DMS 273 (cell line): ENCODE measurements at regions not wholly inside any gene's neighbourhood (a gene's known extent, or its start where the extent isn't known, plus 50 kb on each side); places are given as distances from the start of the nearest gene placed in this dataset.
"Not testable (repeated sequence)": the region's sequence is repeated elsewhere in the genome, so short reads cannot be mapped to it uniquely, and the experiment has no call there.

ENCODE experiments used
- DNase-seq: peaks from one replicate; lab custom pipeline; 2025; ENCODE audit not compliant: unreplicated experiment; lab: John Stamatoyannopoulos, UW

DNA sequence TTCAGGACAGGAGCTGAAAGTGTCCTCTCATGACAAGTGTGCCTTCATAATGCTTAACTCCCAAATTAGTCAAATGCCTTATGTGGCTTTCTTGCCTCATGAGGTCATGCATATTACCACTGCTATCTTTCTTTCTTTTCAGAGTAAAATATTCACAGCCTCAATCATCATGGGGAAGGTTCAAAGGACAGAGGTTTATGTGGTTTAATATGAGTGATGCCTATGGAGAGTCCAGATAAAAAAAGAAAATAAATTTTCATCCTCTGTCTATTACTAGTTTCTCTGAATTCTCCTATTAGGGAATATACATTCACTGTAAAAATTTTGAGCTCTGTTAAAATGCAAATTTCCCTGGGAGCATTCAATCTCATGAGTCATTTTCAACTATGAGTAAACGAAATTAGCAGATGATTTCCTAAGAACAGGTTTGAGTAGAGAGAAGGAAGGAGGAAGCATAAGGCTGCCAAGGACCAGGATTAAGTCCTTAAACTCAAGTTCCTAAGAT is 396.9 kb upstream of the ADGRB3 start:
- no peak for DNase-seq

DNA sequence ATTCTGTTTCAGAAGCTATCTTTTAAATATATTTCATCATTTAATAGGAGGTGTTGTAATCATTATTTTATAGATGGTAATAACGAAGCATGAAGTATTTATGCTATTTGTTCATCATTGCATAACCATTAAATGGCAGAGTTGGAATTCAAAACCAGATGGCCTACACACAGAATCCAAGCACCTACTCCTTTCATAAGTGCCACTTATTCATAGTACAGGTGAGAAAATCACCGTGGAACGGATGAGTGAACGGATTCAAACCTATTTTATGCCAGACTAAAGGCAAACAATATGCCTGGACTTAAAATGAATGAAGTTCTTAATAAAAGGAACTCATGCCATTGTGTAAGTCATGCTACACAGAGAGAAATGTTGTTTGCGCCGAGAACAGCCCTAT is 397.9 kb upstream of the ADGRB3 start:
- no peak for DNase-seq

DNA sequence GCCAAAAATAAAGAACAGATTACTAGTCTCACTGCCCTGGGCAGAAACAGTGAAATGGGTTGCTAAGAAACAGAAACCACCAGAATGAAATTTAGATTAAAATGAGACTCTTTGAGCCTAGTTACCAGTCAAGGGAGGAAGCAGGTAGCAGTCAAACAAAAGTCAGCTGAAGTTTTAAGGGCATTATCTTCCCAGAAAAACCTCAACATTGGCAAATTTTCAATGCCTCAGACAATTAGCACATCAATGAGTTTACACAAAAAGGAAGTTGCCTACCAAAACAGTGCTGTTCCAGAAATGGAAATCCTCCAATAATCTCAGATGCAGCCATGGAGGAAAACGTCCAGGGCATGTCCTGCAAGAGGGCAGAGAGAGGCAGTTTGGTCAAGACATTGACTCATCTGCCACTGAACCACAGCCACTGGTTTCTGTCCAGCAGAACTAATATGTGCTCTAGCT is 399.7 kb upstream of the ADGRB3 start:
- DNase-seq: no peak

DNA sequence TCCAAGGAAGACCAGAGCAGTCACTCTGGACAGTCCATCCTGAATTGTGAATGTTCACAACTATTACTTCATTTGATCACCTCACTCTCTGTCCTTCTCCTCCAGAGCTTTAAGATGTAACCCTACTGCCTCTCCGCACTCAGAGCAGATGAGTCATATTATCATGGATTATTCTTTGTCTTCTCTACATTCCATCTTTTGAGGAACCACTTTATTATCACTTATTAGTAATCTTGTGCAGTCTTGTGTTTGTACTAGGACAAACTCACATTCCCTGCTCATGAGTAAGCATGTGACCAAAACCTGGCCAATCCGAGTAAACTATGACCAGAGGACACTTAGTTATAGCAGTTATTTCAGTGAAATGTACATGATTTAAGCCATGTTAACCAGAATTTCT is 401.5 kb upstream of the ADGRB3 start:
- DNase-seq: no peak

DNA sequence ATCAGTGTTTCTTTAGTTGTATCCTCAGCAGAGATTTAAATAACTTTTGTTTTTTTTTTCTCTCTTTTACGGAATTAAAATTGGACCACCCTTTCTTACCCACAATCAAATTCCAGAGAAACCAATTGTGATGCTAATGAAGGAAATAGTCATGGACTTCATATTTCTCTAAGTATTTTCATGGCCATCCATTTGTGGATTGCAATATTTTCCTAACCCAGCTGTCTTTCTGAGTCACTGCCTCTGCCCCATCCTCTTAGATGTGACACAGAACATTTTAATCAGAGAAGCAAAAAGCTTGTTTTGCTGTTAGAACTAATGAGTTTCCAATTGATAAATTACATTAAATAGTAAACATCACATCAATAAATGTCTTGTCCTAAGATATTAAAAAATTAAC is 405.5 kb upstream of the ADGRB3 start:
- DNase-seq: no peak

DNA sequence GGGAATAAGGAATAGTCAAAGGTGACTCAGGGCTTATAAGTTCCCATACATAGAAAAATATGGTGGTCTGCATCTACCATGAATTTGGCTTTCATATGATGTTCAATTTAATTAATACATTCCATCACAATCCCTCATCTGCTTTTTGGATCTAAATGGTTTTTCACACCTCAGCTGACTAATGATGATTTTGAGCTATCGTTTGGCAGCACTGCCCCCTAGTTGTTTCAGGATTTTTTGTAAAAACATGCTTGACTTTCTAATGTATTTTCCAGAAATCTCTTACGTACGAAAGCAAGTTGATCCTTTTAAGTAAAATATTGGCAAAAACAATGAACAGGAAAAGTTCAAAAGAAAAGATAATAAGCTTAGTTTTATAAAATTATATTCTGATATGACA is 408.6 kb upstream of the ADGRB3 start:
- DNase-seq: peak; percentile 21

DNA sequence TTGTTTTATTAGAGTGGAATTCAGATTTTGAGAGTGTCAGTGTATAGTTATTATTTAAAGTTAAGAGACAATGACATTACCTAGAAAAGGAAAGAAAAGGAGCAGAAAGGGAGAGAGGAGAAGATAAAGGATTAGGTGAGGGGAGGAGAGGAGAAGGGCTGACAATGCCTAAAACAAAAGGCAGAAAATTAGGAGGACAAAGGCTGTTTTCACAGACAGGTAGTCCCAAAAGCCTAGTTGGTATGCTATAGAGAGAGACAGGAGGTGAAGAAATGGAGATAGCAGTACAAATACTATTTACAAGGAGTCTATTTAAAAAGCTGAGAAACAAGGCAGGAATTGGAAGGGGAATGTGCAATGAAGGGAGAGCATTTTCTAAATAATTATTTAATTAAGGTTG is 409.4 kb upstream of the ADGRB3 start:
- DNase-seq: no peak

DNA sequence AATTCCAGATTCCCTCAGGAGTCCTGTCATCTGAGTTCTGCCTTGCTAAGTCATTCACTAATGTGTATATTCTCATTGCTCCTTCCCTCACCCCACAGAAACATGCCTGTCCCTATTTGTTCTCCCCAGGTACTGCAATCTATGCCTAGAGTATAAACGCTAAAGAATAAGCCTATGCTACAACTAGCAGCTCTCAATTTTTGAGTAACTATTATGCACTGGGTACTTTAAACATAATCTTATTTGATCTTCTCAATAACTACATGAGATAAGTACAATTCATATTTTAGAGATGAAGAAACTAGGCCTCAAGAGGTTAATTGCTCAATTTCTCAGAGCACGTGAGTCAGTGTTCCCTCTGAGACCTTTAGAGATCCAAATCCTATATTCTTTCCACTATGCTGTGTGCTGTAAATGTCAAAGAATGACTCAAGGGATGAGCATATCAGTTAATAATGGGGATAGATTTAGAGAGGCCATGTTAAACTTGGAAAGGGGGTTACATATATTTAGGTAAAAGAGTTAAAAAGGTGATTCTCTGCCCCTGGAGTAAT is 423.8 kb upstream of the ADGRB3 start:
- DNase-seq: no peak

DNA sequence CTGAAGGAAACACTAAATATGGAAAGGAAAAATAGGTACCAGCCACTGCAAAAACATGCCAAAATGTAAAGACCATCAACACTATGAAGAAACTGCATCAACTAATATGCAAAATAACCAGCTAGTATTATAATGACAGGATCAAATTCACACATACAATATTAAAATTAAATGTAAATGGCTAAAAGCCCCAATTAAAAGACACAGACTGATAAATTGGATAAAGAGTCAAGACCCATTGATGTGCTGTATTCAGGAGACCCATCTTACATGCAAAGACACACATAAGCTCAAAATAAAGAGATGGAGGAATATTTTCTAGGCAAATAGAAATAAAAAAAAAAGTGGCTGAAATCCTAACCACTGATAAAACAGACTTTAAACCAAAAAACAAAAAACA is 427.5 kb upstream of the ADGRB3 start:
- DNase-seq: not testable (repeated sequence)

DNA sequence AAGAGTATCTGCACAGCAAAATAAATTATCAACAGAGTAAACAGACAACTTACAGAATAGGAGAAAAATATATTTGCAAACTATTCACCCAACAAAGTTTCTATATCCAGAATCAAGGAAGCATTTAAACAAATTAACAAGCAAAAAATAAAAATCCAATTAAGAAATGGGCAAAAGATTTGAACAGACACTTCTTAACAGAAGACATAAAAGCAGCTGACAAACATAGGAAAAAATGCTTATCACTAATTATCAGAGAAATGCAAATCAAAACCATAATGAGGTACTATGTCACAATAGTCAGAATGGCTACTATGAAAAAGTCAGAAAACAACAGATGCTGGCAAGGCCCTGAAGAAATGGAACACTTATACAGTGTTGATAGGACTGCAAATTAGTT is 434.2 kb upstream of the ADGRB3 start:
- DNase-seq: no peak

DNA sequence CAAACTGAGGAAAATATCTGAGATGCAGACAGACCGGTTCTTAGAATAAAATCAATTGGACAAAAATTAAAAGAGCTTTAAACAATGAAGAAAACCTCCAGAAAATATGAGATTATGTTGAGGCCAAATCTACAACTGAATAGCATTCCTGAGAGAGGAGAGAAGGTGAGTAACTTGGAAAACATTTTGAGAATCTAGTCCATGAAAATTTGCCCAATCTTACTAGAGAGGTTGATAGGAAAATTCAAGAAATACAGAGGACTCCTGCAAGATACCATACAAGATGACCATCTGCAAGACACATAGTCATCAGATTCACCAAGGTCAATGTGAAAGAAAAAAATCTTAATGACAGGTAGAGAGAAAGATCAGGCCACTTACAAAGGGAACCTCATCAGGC is 437.7 kb upstream of the ADGRB3 start:
- no peak for DNase-seq

DNA sequence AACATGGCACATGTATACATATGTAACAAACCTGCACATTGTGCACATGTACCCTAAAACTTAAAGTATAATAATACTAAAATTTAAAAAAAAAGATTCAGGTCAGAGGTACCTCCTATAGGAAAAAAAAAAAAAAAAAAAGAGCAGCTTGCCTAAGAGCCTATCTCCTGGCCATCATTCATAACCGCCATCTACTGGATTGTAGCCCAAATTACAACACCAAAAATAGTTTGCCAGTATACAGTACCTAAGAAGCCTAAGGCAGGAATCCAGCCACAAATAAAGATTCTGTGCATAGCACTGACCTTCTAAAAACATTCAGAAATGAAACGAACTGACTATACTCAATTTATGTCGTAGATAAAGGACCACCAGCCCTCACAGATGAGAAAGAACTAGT is 438.4 kb upstream of the ADGRB3 start:
- DNase-seq: peak; percentile 41

DNA sequence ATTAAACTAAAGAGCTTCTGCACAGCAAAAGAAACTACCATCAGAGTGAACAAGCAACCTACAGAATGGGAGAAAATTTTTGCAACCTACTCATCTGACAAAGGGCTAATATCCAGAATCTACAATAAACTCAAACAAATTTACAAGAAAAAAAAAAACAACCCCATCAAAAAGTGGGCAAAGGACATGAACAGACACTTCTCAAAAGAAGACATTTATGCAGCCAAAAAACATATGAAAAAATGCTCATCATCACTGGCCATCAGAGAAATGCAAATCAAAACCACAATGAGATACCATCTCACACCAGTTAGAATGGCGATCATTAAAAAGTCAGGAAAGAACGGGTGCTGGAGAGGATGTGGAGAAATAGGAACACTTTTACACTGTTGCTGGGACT is 439.3 kb upstream of the ADGRB3 start:
- not testable (repeated sequence) for DNase-seq

DNA sequence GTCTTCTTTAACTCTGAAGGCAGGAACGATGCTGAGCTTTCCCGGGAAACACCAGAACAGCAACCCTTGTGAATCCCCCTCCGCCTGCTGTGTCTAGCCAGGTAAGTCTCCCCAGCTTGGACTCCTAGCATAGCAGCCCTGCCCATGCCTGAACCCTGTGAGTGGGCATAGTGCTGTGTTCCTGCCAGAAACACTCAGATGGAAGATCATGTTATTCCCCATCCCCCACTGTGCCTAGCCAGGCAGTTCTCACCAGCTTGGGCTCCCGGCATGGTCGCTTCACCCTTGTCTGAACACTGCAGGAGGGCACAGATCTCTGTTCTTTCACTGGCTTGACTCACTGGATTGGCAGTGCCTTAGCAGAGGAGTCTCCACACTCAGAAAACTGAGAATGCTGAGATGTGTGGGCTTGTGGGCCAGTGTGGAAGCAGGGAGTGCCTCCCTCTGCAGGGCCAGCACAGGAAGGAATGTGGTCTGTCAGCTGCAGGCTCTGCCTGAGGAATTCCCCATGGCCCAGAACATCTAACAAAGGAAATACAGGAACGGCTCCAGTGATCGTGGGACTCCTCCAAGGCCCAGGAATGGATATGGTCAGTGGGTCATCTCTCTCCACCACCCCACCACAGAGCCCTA is 440.1 kb upstream of the ADGRB3 start:
- DNase-seq: no peak

DNA sequence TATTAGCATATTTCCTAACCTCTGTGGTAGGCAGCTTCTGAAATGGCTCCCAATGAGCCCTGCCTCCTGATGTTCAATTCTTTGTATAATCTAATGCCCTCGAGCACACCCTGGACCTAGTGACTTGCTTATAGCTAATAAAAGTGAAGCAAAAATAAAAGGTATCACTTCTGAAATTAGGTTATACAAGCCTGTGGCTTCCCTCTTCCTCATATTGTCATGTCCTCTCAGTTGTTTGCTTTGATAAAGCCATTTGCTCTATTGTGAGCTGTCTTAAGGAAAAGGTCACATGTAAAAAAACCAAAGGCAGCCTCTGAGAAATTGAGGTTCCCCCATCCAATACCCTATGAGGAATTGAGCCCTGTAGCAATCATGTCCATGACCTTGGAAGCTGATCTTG is 442.1 kb upstream of the ADGRB3 start:
- DNase-seq: no peak

DNA sequence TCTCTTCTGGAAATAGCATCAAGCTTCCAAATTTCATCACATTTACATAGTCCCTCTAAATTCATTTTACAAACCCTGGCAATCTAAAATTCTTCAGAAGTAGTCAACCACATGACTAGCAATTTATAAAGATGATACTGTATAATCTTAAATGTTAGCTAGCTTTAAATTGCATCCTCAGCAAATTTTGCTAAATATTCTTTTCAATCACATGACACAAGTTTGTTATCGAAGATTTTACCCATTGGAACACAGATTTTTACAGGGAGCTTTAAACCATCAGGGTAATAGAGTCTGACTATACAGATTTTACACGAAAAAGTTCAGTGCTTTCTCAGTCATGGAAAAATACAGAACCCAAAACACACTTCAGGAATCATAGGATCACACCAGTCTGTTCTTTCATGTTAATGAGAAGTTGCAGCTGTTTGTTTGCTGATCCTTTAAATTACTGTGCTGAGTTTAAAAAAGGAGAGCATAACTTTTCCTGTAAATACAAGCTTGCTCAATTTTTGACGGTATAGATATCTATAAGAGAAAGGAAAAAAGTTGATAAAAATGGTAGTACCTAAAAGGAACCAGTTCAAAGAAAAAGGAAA is 445.8 kb upstream of the ADGRB3 start:
- DNase-seq: no peak

DNA sequence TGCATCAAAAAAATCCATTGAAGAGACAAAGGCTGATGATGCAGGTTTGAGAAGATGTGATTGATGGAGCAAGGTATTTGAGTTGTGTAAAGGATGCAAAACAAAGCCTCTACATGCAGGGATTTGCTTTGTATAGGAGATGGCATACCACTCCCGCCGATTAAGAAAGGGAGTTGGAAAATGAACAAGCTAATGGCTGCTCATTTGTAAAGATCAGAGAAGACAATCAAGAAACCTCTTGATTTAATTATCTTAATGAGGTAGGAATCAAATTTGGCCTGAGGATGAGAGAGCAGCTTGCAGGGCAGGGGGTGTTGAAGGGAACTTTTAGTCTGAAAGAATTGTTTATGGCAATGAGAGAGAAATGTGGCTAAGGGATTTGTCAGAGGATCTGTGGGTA is 448.2 kb upstream of the ADGRB3 start:
- DNase-seq: no peak

DNA sequence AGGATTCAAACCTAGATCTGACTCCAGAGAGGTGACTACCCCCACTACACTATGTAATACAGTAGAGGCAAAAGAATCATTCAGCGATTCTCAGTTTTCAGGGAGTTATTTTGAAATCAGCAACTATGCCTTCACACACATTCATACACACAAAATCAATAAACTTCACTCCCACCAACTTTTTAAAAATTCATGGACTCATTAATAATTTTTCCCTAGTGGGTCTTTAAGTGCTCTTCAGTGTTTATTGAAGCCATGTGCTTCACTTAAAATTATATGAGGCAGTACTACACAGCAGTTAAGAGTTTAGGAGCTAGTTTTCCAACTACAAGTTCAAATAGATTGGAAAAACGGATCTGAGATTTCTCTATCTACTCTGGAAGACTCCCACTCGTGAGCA is 452.7 kb upstream of the ADGRB3 start:
- DNase-seq: no peak

DNA sequence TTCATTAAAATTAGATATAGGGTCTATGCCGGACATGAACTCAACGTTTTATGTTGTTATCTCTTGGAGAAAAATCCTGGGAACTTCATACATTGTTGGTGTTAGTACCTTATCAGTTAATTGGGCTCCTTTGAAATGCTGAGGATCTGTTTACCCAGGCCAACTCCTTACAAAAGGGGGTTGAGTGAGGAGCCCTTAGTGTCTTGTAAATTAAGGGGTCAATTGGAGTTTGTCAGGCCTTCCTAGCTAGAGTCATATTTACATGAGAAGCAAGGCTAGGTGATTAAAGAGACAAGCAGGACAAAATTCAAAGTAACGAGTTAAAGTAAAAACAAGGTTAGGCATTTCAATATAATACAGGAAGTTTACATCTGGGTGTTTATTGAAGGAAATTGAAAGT is 454.1 kb upstream of the ADGRB3 start:
- DNase-seq: not testable (repeated sequence)

DNA sequence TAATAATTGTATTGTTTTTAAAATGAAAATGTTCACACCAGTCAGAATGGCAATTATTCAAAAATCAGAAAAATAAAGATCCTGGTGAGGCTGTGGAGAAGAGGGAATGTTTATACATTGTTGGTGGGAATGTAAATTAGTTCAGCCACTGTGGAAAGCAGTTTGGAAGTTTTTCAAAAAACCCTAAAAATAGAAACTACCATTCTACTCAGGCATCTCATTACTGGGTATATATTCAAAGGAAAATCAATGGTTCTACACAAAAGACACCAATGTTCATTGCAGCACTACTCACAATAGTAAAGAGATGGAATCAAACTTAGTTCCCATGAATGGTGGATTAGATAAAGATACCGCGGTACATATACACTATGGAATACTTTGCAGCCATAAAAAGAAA is 461.5 kb upstream of the ADGRB3 start:
- DNase-seq: no peak

DNA sequence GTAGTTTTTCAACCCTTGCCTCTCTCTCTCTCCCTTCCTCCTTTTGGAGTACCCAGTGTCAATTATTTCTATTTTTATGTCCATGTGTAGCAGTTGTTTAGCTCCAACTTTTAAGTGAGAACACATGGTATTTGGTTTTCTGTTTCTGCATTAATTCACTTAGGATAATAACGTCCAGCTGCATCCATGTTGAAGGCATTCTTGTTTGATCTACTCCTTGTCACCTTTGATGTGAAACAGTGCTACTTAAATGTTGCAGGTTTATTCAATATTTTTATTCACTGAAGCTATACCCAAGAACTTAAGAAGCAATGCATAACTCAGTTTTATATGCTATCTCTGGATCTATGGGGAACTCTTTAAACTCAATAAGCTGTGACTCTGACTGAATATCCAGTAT is 465.2 kb upstream of the ADGRB3 start:
- no peak for DNase-seq

DNA sequence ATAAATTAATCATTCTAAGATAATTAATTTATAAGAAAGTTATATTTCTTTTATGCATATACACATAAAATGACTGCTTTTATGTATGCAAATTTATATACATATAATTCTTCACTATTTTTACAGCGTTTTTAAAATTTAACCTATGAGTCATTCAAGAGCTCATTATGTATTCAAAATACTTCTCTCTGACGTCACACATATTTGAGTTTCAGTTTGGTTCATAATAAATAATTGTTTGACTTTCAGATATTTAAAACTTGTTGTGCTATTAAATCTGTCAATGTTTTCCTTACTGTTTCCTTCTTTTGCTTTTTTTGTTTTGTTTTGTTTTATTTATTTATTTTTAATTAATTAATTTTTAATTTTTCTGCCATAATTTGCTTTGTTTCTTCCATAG is 467.5 kb upstream of the ADGRB3 start:
- DNase-seq: no peak

DNA sequence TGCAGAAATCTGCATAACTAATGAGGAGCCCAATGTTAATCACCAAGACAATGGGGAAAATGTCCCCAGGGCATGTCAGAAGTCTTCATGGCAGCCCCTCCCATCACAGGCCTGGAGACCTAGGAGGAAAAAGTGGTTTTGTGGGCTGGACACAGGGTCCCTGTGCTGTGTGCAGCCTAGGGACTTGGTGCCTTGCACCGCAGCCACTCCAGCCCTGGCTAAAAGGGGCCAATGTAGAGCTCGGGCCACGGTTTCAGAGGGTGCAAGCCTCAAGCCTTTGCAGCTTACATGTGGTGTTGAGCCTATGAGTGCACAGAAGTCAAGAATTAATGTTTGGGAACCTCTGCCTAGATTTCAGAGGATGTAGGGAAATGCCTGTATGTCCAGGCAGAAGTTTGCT is 474.3 kb upstream of the ADGRB3 start:
- DNase-seq: not testable (repeated sequence)
